Heart right ventricle (tissue), 16 donors: ENCODE measurements at regions not wholly inside any gene's neighbourhood (a gene's known extent, or its start where the extent isn't known, plus 50 kb on each side); places are given as distances from the start of the nearest gene placed in this dataset.

Source experiments
- ATAC-seq, 8 donors: fragments of 200-7000 bp; cut with Tn5 transposase; one replicate each; pipeline ENCODE4 v1.9.1; 2020; ENCODE audit warnings: mild to moderate bottlenecking in 8 of 8, moderate library complexity in 8 of 8, moderate number of reproducible peaks in 1 of 8
- DNase-seq, 2 donors: peaks; one replicate each; pipeline ENCODE4 v3.0.0-alpha.2; 2020
- H3K27ac ChIP-seq, 10 donors: fragments of 200-600 bp; sonication (generic) in 2 of 10; one replicate each; pipeline versions ENCODE4 v1.5.0 to v1.8.0; 2020 to 2022; ENCODE audit warnings: mild to moderate bottlenecking in 3 of 10
- H3K27me3 ChIP-seq, 7 donors: fragments of 200-600 bp; one replicate each; pipeline ENCODE4 v1.8.0; 2021 to 2022; ENCODE audit warnings: mild to moderate bottlenecking in 2 of 7
- H3K36me3 ChIP-seq, 9 donors: fragments of 200-600 bp; sonication (generic) in 1 of 9; one replicate each; pipeline versions ENCODE4 v1.5.0 to v1.8.0; 2020 to 2022; ENCODE audit warnings: mild to moderate bottlenecking in 2 of 9
- H3K4me1 ChIP-seq, 9 donors: fragments of 200-600 bp; sonication (generic) in 1 of 9; one replicate each; pipeline versions ENCODE4 v1.5.0 to v1.8.0; 2020 to 2022; ENCODE audit warnings: mild to moderate bottlenecking in 4 of 9
- H3K4me3 ChIP-seq, 10 donors: fragments of 200-600 bp; sonication (generic) in 2 of 10; one replicate each; pipeline versions ENCODE4 v1.5.0 to v1.8.0; 2020 to 2022; ENCODE audit warnings: mild to moderate bottlenecking in 7 of 10, moderate library complexity in 2 of 10
- H3K9me3 ChIP-seq, 11 donors: fragments of 200-600 bp in 10 of 11; sonication (generic) in 2 of 11; one replicate each; pipeline versions ENCODE4 v1.5.0 to v1.8.0; 2013 to 2022; ENCODE audit warnings: mild to moderate bottlenecking in 2 of 11, control low read depth in 1 of 11, moderate library complexity in 1 of 11
- CTCF ChIP-seq, 9 donors: fragments of 200-600 bp; sonication (generic) in 2 of 9; IDR thresholded peaks; one replicate each; pipeline versions ENCODE4 v1.5.0 to v1.8.0; 2021 to 2022; ENCODE audit warnings: antibody characterized with exemption in 9 of 9, mild to moderate bottlenecking in 5 of 9, moderate library complexity in 1 of 9
- WGBS, 2 donors: extraction: QIAGEN DNeasy Blood & Tissue Kit; methylation state at CpG; one replicate each; pipeline ENCODE4 v1.1.7; 2013; ENCODE audit warnings: inconsistent platforms in 1 of 2; 5-methylcytosine and 5-hydroxymethylcytosine counted together
- intact Hi-C, 10 donors: fragments of 100-400 bp; cut with DNase I; formaldehyde crosslinking; loops; one replicate each; pipeline versions ENCODE4 v1.11.1 to v1.14.2; 2022
- donor health status: Arrhythmogenic right ventricular cardiomyopathy.
- donor health status: ischemic (EF 13 %, LVEDD 7.1; RV severe dilation, severe dysfunction).
- donor health status: healthy with polysubstance abuse.
- donor health status: DM: no; HTN: yes; CAD: no.
- donor health status: DM: no; HTN: no; CAD: no.
- donor health status: ischemic (EF 25% LVEDD 6.9; RV normal size, moderate dysfunction).
- donor health status: ischemic (EF 25% LVEDD 5.7; RV mildly dilated, moderate dysfunction).
- donor health status: healthy.
- donor health status: DM: yes; HTN: yes; CAD: no.
- donor health status: Ischemic cardiomyopathy.
- donor health status: ischemic (EF 35%, LVEDD 5.7; RV mildly dilated, moderate dysfunction).
- donor health status: nonischemic (EF 11% LVEDD 7.7; RV severe dilation, severe dysfunction).
- donor health status: DM: yes; HTN: yes; CAD: no.
- donor health status: PGD.
- donor health status: ischemic (EF 29% LVEDD 5.4; RV normal size, mild dysfunction).
- donor health status: nonischemic (EF 23%, LVEDD 6.1; RV moderate dilation, normal function).

GRCh38 chr3:168216851-168217250, 121.1 kb upstream of the GOLIM4 start:
- Histone ChIP-seq H3K27ac (no peak overlapping the region), H3K4me3 (no peak overlapping the region), H3K36me3 (no peaks in the 10 kb centered on the region), H3K4me1 (peaks cover 0 to 10% (median 0%) of the 10 kb centered on the region in 9 donors), H3K9me3 (no peaks in the 10 kb centered on the region), H3K27me3 (peaks cover 0 to 13% (median 0%) of the 10 kb centered on the region in 7 donors)
- no peak for DNase-seq
- intact Hi-C loops, result loop anchor here in 1 of 10 donors (10.0 kb wide), 2 partner anchors 248 to 628 kb away; no protein-coding TSS in a partner anchor
- ATAC-seq, result no peak
- TF ChIP-seq CTCF (IDR thresholded peaks at IDR 0.05), result no peak
- 77 to 87% methylated on average over 3 of the region's 3 CpGs for WGBS, 2 donors

- intact Hi-C loops, result loop anchor here in 7 of 10 donors (2.0 to 10.0 kb wide), 5 partner anchors 251 to 633 kb away; no protein-coding TSS in a partner anchor
- DNase-seq (no peak), ATAC-seq (no peak)
- H3K9me3 ChIP-seq, result no peaks in the 10 kb centered on the region
- H3K4me1 ChIP-seq, result peaks cover 0 to 13% (median 0%) of the 10 kb centered on the region in 9 donors
- WGBS, 2 donors, result 68 to 83% methylated on average over 4 of the region's 4 CpGs
- H3K27me3 ChIP-seq, result no peaks in the 10 kb centered on the region
- H3K4me3 ChIP-seq, result no peak overlapping the region
- no peak for TF ChIP-seq CTCF (IDR thresholded peaks at IDR 0.05)
- no peak overlapping the region for H3K27ac ChIP-seq
- no peaks in the 10 kb centered on the region for H3K36me3 ChIP-seq
These were observed 118.2 kb upstream of the GOLIM4 start for GRCh38 chr3:168213920-168214319.

- Histone ChIP-seq H3K36me3 (no peaks in the 10 kb centered on the region), H3K9me3 (no peaks in the 10 kb centered on the region), H3K27ac (no peak overlapping the region), H3K4me3 (no peak overlapping the region), H3K4me1 (peaks cover 0 to 13% (median 0%) of the 10 kb centered on the region in 9 donors), H3K27me3 (no peaks in the 10 kb centered on the region)
- WGBS, 2 donors, result 50% methylated on average over 3 of the region's 3 CpGs
- no peak for DNase-seq
- intact Hi-C loops, result loop anchor here in 7 of 10 donors (2.0 to 10.0 kb wide), 5 partner anchors 252 to 635 kb away; no protein-coding TSS in a partner anchor
- TF ChIP-seq CTCF (IDR thresholded peaks at IDR 0.05), result no peak
- peak in 1 of 8 donors; percentile 57 for ATAC-seq
These were observed 117.1 kb upstream of the GOLIM4 start for GRCh38 chr3:168212664-168213285.

GRCh38 chr3:168205451-168205850, 109.7 kb upstream of the GOLIM4 start:
- H3K27me3 ChIP-seq, result peaks cover 0 to 6% (median 0%) of the 10 kb centered on the region in 7 donors
- WGBS, 2 donors, result 91 to 99% methylated on average over 4 of the region's 4 CpGs
- ATAC-seq, result no peak
- no peak overlapping the region for H3K4me3 ChIP-seq
- H3K27ac ChIP-seq, result no peak overlapping the region
- no peak for TF ChIP-seq CTCF (IDR thresholded peaks at IDR 0.05)
- intact Hi-C loops, result no loop called here
- H3K36me3 ChIP-seq, result no peaks in the 10 kb centered on the region
- no peaks in the 10 kb centered on the region for H3K9me3 ChIP-seq
- no peak for DNase-seq
- no peaks in the 10 kb centered on the region for H3K4me1 ChIP-seq
